ENCODE measurements at regions not wholly inside any gene's neighbourhood (a gene's known extent, or its start where the extent isn't known, plus 50 kb on each side); places are given as distances from the start of the nearest gene placed in this dataset.
A peak's percentile ranks its signal among the peaks of the same experiment; 100 is the strongest.
"Not testable (repeated sequence)": the region's sequence is repeated elsewhere in the genome, so short reads cannot be mapped to it uniquely, and the experiment has no call there.

DNA sequence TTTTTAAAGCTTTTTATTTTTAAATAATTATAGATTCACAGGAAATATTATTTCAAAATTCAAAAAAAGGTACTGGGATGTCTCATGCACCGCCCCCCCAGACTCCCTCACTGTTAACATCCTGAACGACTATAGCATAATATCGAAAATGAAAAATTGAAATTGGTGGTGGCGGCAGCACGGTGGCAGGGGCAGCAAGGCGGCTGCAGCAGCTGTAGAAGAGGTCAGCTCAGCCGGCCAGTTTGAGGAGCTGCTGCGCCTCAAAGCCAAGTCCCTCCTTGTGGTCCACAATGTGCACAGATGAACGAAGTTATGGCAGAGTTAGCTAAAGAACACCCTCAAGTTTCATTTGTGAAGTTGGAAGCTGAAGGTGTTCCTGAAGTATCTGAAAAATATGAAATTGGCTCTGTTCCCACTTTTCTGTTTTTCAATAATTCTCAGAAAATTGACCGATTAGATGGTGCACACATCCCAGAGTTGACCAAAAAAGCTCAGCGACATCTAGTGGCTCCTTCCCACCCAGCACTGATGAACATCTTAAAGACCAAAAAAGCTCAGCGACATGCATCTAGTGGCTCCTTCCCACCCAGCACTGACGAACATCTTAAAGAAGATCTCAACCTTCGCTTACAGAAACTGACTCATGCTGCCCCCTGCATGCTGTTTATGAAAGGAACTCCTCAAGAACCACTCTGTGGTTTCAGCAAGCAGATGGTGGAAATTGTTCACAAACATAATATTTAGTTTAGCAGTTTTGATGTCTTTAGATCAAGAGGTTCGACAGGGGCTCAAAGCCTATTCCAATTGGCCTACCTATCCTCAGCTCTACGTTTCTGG lies 100.8 kb downstream of the FAM217A start:
- WGBS, 2 donors, result 59 to 71% methylated on average over 16 of the region's 16 CpGs
- peaks cover 0 to 3% (median 0%) of the 10 kb centered on the region in 3 donors for H3K36me3 ChIP-seq
- no peaks in the 10 kb centered on the region for H3K4me1 ChIP-seq
- TF ChIP-seq, protein P1, sequence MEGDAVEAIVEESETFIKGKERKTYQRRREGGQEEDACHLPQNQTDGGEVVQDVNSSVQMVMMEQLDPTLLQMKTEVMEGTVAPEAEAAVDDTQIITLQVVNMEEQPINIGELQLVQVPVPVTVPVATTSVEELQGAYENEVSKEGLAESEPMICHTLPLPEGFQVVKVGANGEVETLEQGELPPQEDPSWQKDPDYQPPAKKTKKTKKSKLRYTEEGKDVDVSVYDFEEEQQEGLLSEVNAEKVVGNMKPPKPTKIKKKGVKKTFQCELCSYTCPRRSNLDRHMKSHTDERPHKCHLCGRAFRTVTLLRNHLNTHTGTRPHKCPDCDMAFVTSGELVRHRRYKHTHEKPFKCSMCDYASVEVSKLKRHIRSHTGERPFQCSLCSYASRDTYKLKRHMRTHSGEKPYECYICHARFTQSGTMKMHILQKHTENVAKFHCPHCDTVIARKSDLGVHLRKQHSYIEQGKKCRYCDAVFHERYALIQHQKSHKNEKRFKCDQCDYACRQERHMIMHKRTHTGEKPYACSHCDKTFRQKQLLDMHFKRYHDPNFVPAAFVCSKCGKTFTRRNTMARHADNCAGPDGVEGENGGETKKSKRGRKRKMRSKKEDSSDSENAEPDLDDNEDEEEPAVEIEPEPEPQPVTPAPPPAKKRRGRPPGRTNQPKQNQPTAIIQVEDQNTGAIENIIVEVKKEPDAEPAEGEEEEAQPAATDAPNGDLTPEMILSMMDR (IDR thresholded peaks at IDR 0.05), result peak in 3 of 4 donors; percentile 9 to 22 (median 17)
- DNase-seq (peak in 1 of 6 donors; percentile 16), FAIRE-seq (no peak), ATAC-seq (peak in 3 of 4 donors; percentile 69 to 83 (median 72))
- no peaks in the 10 kb centered on the region for H3K27me3 ChIP-seq
- intact Hi-C loops (cut with DNase I), result no loop called here
- H3K4me3 ChIP-seq, result no peak overlapping the region
- H3K27ac ChIP-seq, result no peak overlapping the region
- no peaks in the 10 kb centered on the region for H3K9me3 ChIP-seq

DNA sequence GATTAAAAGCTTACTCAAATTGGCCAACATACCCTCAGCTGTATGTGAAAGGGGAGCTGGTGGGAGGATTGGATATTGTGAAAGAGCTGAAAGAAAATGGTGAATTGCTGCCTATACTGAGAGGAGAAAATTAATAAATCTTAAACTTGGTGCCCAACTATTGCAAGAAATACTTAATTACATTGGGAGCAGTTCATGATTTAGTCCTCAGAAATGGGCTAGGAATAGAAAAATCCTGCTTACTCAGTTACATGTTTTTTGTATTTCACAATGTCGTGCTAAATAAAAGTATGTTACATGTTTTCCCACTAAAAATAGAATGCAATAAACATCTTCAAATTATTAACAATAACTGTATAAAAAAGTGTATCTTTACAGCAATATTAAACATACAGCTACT lies 100.0 kb downstream of the FAM217A start:
- FAIRE-seq; DNase-seq; H3K27ac ChIP-seq; H3K36me3 ChIP-seq; ATAC-seq; H3K27me3 ChIP-seq; H3K4me1 ChIP-seq; H3K9me3 ChIP-seq; H3K4me3 ChIP-seq; intact Hi-C loops (cut with DNase I): not testable (repeated sequence)
- 76 to 91% methylated on average over 1 of the region's 1 CpG for WGBS, 2 donors

DNA sequence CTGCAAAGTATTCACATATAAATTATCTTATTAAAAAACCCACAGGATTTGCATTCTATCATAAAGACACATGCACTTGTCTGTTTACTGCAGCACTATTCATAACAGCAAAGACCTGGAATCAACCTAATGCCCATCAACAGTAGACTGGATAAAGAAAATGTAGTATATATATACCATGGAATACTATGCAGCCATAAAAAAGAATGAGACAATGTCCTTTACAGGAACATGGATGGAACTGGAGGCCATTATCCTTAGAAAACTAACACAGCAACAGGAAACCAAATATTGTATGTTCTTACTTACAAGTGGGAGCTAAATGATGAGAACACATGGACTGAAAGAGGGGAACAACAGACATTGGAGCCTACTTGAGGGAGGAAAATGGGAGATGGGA lies 97.0 kb downstream of the FAM217A start:
- intact Hi-C loops (cut with DNase I), result no loop called here
- no peak overlapping the region for H3K27ac ChIP-seq
- no peaks in the 10 kb centered on the region for H3K27me3 ChIP-seq
- DNase-seq (no peak), FAIRE-seq (no peak), ATAC-seq (no peak)
- H3K4me3 ChIP-seq, result no peak overlapping the region
- TF ChIP-seq, protein P1 (IDR thresholded peaks at IDR 0.05), result no peak
- peaks cover 0 to 3% (median 0%) of the 10 kb centered on the region in 3 donors for H3K36me3 ChIP-seq
- no peaks in the 10 kb centered on the region for H3K4me1 ChIP-seq
- H3K9me3 ChIP-seq, result no peaks in the 10 kb centered on the region

DNA sequence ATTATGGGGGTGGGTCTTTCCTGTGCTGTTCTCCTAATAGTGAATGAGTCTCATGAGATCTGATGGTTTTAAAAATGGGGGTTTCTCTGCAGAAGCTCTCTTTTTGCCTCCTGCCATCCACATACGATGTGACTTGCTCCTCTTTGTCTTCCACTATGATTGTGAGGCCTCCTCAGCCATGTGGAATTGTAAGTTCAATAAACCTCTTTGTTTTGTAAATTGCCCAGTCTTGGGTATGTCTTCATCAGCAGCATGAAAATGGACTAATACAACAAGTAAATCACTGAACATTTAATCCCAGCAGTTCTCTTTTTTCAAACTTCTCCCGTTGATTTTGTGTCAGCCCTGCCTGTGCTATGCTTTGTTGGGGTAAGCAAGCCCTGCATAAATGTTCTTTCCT lies 95.2 kb downstream of the FAM217A start:
- 95 to 96% methylated on average over 2 of the region's 2 CpGs for WGBS, 2 donors
- H3K9me3 ChIP-seq, result no peaks in the 10 kb centered on the region
- DNase-seq (no peak), ATAC-seq (no peak), FAIRE-seq (no peak)
- no peaks in the 10 kb centered on the region for H3K27me3 ChIP-seq
- H3K36me3 ChIP-seq, result peaks cover 0 to 3% (median 0%) of the 10 kb centered on the region in 3 donors
- no peaks in the 10 kb centered on the region for H3K4me1 ChIP-seq
- TF ChIP-seq, protein P1 (IDR thresholded peaks at IDR 0.05), result no peak
- H3K27ac ChIP-seq, result no peak overlapping the region
- intact Hi-C loops (cut with DNase I), result no loop called here
- H3K4me3 ChIP-seq, result no peak overlapping the region

DNA sequence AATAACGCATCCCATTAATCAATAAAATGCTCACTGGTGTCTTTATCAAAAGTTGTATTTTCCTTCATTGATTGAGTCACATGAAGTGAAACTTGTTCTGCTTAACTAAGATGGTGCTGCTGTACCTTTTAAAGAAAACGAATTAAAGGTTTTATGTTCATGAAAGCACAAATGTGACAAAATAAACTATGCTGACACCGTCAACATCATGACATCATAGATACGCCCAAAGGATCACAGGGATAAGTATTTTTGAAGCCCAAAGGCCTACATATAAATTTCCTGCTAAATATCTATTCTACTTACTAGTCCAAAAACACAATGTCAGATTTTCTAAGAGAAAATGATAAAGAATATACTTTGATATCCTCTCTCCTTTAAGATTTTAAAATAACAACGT lies 94.4 kb downstream of the FAM217A start:
- H3K4me1 ChIP-seq, result no peaks in the 10 kb centered on the region
- ATAC-seq (no peak), FAIRE-seq (no peak), DNase-seq (no peak)
- H3K36me3 ChIP-seq, result peaks cover 0 to 3% (median 0%) of the 10 kb centered on the region in 3 donors
- intact Hi-C loops (cut with DNase I), result no loop called here
- H3K9me3 ChIP-seq, result no peaks in the 10 kb centered on the region
- TF ChIP-seq, protein P1 (IDR thresholded peaks at IDR 0.05), result no peak
- H3K27ac ChIP-seq, result no peak overlapping the region
- 76 to 78% methylated on average over 5 of the region's 5 CpGs for WGBS, 2 donors
- no peak overlapping the region for H3K4me3 ChIP-seq
- no peaks in the 10 kb centered on the region for H3K27me3 ChIP-seq
